Cardiac fibroblast (primary cell): ENCODE measurements at regions not wholly inside any gene's neighbourhood (a gene's known extent, or its start where the extent isn't known, plus 50 kb on each side); places are given as distances from the start of the nearest gene placed in this dataset.
"Not testable (repeated sequence)": the region's sequence is repeated elsewhere in the genome, so short reads cannot be mapped to it uniquely, and the experiment has no call there.

Experiments
- DNase-seq, 2 donors: peaks; one replicate each; pipeline versions ENCODE4 v3.0.0 to v3.0.0-alpha.2; 2010; ENCODE audit warnings: low read depth in 2 of 2
- H3K4me3 ChIP-seq, 2 donors: replicated peaks in 1 of 2; 1 replicate in 1 of 2; 2 replicates in 1 of 2; pipeline ENCODE4 v1.5.1; 2011; ENCODE audit warnings: low read depth in 2 of 2, low read length in 2 of 2, mild to moderate bottlenecking in 2 of 2, moderate library complexity in 1 of 2
- TF ChIP-seq, protein P1 (sequence below): IDR thresholded peaks from one replicate; pipeline ENCODE4 v1.5.1; 2011; ENCODE audit warnings: low read depth, mild to moderate bottlenecking, low read length, inconsistent platforms

DNA sequence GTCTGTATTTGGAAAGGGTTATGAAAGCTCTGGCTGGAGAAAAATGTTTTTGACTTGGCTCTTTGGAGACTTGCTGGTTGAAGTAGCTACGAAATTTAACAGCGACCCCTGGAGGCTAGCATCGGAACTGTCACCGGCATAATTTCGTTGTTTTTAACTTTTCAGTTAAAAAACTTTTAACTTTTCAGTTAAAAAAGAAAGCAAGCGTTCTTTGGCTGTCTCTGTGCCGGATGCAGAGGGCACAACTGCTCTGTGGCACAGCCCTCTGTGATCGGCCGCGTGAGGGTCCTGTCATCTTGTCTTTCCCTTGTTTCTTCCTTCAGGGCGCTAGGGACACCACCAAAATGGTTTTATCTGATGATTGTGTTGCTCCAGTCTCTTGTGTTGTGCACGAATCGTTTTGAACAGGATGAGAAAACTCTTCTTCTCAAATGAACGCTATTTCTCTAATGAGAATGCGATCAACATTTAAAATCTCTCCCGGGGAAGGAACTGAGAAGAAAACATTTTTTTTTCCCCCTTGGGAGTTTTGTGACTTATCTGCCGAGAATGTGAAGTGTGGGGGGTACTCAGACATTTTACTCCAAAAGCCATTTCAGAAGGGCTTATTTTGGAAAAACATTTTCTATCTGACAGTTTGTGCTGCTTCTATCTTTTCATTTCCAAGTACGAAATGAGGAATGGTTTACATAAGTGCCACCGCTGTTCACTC, 57.1 kb downstream of the ADCYAP1 start:
- peak; percentile 65 to 73 for DNase-seq
- TF ChIP-seq, protein P1, sequence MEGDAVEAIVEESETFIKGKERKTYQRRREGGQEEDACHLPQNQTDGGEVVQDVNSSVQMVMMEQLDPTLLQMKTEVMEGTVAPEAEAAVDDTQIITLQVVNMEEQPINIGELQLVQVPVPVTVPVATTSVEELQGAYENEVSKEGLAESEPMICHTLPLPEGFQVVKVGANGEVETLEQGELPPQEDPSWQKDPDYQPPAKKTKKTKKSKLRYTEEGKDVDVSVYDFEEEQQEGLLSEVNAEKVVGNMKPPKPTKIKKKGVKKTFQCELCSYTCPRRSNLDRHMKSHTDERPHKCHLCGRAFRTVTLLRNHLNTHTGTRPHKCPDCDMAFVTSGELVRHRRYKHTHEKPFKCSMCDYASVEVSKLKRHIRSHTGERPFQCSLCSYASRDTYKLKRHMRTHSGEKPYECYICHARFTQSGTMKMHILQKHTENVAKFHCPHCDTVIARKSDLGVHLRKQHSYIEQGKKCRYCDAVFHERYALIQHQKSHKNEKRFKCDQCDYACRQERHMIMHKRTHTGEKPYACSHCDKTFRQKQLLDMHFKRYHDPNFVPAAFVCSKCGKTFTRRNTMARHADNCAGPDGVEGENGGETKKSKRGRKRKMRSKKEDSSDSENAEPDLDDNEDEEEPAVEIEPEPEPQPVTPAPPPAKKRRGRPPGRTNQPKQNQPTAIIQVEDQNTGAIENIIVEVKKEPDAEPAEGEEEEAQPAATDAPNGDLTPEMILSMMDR = peak; percentile 88
- H3K4me3 ChIP-seq = peak overlapping the region; percentile 50 to 51

GRCh38 chr18:963276-963675, 58.6 kb downstream of the ADCYAP1 start:
- no peak for DNase-seq
- H3K4me3 ChIP-seq = no peak overlapping the region
- TF ChIP-seq, protein P1 = no peak

- H3K4me3 ChIP-seq = no peak overlapping the region
- DNase-seq = no peak
- TF ChIP-seq, protein P1 = no peak
Measured at GRCh38 chr18:965921-966758, 61.5 kb downstream of the ADCYAP1 start.

DNA sequence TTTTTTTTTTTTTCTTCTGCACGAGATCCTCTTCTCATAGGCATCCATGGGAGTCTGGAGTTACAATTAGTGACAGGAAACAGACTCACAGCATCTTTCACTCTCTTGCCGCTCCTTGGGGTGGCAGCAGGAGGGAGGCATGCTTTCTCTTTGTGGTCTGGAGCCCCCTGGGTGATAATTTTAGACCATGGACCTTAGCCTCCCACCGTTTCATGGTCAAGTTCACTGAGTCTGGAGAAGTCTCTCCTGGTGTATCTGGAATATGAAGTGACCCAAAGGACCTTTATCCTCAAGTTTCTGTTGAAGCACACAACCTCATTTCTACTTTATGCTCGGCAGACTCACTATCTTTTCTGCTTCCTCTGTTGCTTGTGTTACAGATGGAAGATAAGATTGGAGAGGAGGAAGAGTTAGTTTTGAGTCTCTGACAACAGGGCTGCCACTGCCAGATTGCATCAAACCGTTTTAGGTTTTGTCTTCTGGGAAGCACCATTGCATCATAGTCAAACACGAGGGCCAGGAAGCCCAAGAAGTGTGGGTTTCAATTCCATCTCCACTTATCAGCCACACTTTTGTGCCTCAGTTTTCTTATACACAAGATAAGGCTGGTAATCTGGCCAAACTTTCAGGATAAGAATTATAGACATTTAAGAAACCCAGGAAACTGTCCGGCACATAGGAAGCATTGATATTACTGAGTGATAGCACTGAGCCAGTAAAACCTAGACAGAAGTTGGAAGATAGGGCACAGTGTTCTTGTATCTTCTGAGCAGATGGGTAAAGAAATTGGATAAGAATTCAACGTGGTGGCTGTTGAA, 62.3 kb downstream of the ADCYAP1 start:
- TF ChIP-seq, protein P1 = no peak
- no peak overlapping the region for H3K4me3 ChIP-seq
- DNase-seq = peak in 1 of 2 donors; percentile 40

GRCh38 chr18:968910-969309, 64.2 kb downstream of the ADCYAP1 start:
- H3K4me3 ChIP-seq, DNase-seq: not testable (repeated sequence)

DNA sequence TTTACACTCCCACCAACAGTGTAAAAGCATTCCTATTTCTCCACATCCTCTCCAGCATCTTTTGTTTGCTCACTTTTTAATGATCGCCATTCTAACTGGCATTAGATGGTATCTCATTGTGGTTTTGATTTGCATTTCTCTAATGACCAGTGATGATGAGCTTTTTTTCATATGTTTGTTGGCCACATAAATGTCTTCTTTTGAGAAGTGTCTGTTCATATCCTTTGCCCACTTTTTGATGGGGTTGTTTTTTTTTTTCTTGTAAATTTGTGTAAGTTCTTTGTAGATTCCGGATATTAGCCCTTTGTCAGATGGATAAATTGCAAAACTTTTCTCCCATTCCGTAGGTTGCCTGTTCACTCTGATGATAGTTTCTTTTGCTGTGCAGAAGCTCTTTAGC, 64.6 kb downstream of the ADCYAP1 start:
- not testable (repeated sequence) for DNase-seq, H3K4me3 ChIP-seq

- DNase-seq, H3K4me3 ChIP-seq: not testable (repeated sequence)
Measured at GRCh38 chr18:974606-975005, 69.9 kb downstream of the ADCYAP1 start.

DNA sequence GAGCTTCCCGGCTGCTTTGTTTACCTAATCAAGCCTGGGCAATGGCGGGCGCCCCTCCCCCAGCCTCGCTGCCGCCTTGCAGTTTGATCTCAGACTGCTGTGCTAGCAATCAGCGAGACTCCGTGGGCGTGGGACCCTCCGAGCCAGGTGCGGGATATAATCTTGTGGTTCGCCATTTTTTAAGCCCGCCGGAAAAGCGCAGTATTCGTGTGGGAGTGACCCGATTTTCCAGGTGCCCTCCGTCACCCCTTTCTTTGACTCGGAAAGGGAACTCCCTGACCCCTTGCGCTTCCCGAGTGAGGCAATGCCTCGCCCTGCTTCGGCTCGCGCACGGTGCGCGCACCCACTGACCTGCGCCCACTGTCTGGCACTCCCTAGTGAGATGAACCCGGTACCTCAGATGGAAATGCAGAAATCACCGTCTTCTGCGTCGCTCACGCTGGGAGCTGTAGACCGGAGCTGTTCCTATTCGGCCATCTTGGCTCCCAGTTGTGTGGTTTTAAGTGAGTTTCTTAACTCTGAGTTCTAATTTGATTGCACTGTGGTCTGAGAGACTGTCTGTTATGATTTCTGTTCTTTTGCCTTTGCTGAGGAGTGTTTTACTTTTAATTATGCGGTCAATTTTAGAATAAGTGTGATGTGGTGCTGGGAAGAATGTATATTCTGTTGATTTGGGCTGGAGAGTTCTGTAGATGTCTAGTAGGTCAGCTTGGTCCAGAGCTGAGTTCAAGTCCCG, 71.9 kb downstream of the ADCYAP1 start:
- not testable (repeated sequence) for DNase-seq, H3K4me3 ChIP-seq

GRCh38 chr18:977327-977726, 72.7 kb downstream of the ADCYAP1 start:
- not testable (repeated sequence) for DNase-seq, H3K4me3 ChIP-seq

GRCh38 chr18:977732-978131, 73.1 kb downstream of the ADCYAP1 start:
- not testable (repeated sequence) for H3K4me3 ChIP-seq, DNase-seq
